ENCODE measurements at regions not wholly inside any gene's neighbourhood (a gene's known extent, or its start where the extent isn't known, plus 50 kb on each side); places are given as distances from the start of the nearest gene placed in this dataset.

DNA sequence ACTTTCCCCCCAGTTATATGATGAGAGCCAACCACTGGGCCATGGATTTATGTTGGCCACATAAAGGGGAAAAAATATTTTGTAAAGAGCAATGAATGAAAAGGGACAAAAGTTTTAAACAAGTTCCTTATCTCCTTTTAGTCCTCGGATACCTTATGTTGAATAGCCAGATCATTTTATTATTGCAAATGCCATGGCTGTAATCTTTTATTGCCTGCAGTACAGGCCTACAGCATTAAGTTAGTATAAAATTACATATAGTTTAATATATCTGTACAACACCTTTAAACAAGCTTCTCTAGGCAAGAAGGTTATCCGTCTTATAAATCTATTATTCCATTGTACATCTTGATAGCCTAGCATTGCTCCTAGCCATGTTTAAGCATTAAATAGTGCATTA is 93.9 kb upstream of the SLC35B3 start:
- intact Hi-C loops (cut with micrococcal nuclease) = no loop called here
- no peak overlapping the region for H3K4me3 ChIP-seq (ENCODE audit: low read length)
- no peaks in the 10 kb centered on the region for H3K9me3 ChIP-seq (ENCODE audit: low read length)
- peaks cover 17% of the 10 kb centered on the region for H3K27me3 ChIP-seq (ENCODE audit: low read length)
- ChIA-PET CTCF (no interaction called here), POLR2A (ENCODE audit: unreplicated experiment) (no interaction called here)
- DNase-seq (no peak), ATAC-seq (no peak)
- TF ChIP-seq, protein P1, sequence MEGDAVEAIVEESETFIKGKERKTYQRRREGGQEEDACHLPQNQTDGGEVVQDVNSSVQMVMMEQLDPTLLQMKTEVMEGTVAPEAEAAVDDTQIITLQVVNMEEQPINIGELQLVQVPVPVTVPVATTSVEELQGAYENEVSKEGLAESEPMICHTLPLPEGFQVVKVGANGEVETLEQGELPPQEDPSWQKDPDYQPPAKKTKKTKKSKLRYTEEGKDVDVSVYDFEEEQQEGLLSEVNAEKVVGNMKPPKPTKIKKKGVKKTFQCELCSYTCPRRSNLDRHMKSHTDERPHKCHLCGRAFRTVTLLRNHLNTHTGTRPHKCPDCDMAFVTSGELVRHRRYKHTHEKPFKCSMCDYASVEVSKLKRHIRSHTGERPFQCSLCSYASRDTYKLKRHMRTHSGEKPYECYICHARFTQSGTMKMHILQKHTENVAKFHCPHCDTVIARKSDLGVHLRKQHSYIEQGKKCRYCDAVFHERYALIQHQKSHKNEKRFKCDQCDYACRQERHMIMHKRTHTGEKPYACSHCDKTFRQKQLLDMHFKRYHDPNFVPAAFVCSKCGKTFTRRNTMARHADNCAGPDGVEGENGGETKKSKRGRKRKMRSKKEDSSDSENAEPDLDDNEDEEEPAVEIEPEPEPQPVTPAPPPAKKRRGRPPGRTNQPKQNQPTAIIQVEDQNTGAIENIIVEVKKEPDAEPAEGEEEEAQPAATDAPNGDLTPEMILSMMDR (conservative IDR thresholded peaks at IDR 0.05; ENCODE audit: low read depth, low read length) = no peak
- TF ChIP-seq EZH2 (IDR thresholded peaks at IDR 0.05; ENCODE audit: low read length, unreplicated experiment) (no peak), EZH2phosphoT487 (IDR thresholded peaks at IDR 0.05; ENCODE audit: borderline replicate concordance, low read length) (no peak)
- no peaks in the 10 kb centered on the region for H3K36me3 ChIP-seq (ENCODE audit: low read depth, low read length)
- H2AFZ ChIP-seq (ENCODE audit: low read length) = no peak overlapping the region
- no peaks in the 10 kb centered on the region for H3F3A ChIP-seq (ENCODE audit: low read length, unreplicated experiment)
- H3K79me2 ChIP-seq (ENCODE audit: low read length) = no peaks in the 10 kb centered on the region
- no peaks in the 10 kb centered on the region for H4K20me1 ChIP-seq (ENCODE audit: low read length)
- H3K4me1 ChIP-seq (ENCODE audit: insufficient read depth, low read length) = no peaks in the 10 kb centered on the region
- H3K27ac ChIP-seq (ENCODE audit: low read length) = no peak overlapping the region
- H3K9ac ChIP-seq (ENCODE audit: low read length) = no peak overlapping the region
- no peak overlapping the region for H3K4me2 ChIP-seq (ENCODE audit: low read length)
- H3K9me2 ChIP-seq (replicated peaks; ENCODE audit: low read length) = no peaks in the 10 kb centered on the region
- BruUV-seq (replicated peaks) = no TSS peak

DNA sequence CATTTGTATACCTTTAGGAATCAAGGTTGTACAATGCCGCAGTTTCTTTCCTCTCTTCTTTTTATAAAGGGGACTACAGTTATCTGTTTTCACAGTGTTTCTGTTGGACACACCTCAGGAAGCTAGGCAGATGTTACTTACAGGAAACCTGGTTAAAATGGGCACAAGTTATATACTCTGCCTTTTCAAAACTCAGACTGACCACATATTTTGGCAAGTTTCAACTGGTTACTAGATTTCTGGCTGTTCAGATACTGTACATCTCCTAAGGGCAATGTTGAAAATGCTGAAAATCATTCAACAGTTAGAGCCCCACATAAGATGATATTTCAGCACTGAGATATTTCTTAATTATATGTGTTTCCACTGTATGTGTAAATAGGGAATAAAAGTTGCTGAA is 92.5 kb upstream of the SLC35B3 start:
- no peak overlapping the region for H3K27ac ChIP-seq (ENCODE audit: low read length)

DNA sequence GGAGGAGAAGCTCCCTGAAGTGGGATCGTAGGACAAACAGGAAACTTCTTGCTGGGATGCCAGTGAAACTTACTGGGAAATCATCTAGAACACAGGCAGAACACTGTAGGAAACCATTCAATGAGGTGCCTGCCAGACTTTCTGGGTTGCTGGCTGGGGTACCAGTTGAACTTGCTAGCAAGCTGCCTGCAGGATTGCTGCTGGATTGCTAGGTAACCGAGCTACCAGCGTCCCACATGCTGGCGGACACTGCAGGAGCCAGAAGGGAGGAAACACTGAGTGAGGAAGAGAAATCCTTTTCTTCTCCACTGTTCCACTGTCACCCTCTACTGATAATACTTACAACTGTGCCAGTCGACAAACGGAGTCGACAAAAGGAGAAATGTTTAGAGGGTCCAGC is 91.3 kb upstream of the SLC35B3 start:
- no peak overlapping the region for H3K9ac ChIP-seq (ENCODE audit: low read length)
- H3K36me3 ChIP-seq (ENCODE audit: low read depth, low read length) = no peaks in the 10 kb centered on the region
- no peak overlapping the region for H3K27ac ChIP-seq (ENCODE audit: low read length)
- BruUV-seq (replicated peaks) = no TSS peak
- no peaks in the 10 kb centered on the region for H4K20me1 ChIP-seq (ENCODE audit: low read length)
- no peak overlapping the region for H3K4me2 ChIP-seq (ENCODE audit: low read length)
- DNase-seq (no peak), ATAC-seq (no peak)
- intact Hi-C loops (cut with micrococcal nuclease) = no loop called here
- ChIA-PET CTCF (no interaction called here), POLR2A (ENCODE audit: unreplicated experiment) (no interaction called here)
- H3K27me3 ChIP-seq (ENCODE audit: low read length) = peaks cover 17% of the 10 kb centered on the region
- H3F3A ChIP-seq (ENCODE audit: low read length, unreplicated experiment) = no peaks in the 10 kb centered on the region
- TF ChIP-seq, protein P1 (conservative IDR thresholded peaks at IDR 0.05; ENCODE audit: low read depth, low read length) = no peak
- TF ChIP-seq EZH2 (IDR thresholded peaks at IDR 0.05; ENCODE audit: low read length, unreplicated experiment) = no peak
- TF ChIP-seq EZH2phosphoT487 (IDR thresholded peaks at IDR 0.05; ENCODE audit: borderline replicate concordance, low read length) = no peak
- no peaks in the 10 kb centered on the region for H3K79me2 ChIP-seq (ENCODE audit: low read length)
- no peak overlapping the region for H2AFZ ChIP-seq (ENCODE audit: low read length)
- H3K9me2 ChIP-seq (replicated peaks; ENCODE audit: low read length) = no peaks in the 10 kb centered on the region
- H3K9me3 ChIP-seq (ENCODE audit: low read length) = no peaks in the 10 kb centered on the region
- no peak overlapping the region for H3K4me3 ChIP-seq (ENCODE audit: low read length)
- H3K4me1 ChIP-seq (ENCODE audit: insufficient read depth, low read length) = no peaks in the 10 kb centered on the region

More for the DNA sequence above, 92.5 kb upstream of the SLC35B3 start:
- DNase-seq (no peak), ATAC-seq (no peak)
- Histone ChIP-seq H3K9me3 (ENCODE audit: low read length) (no peaks in the 10 kb centered on the region), H4K20me1 (ENCODE audit: low read length) (no peaks in the 10 kb centered on the region), H3K4me1 (ENCODE audit: insufficient read depth, low read length) (no peaks in the 10 kb centered on the region), H3K4me2 (ENCODE audit: low read length) (no peak overlapping the region), H3K9me2 (replicated peaks; ENCODE audit: low read length) (no peaks in the 10 kb centered on the region), H3K27me3 (ENCODE audit: low read length) (peaks cover 17% of the 10 kb centered on the region), H3K79me2 (ENCODE audit: low read length) (no peaks in the 10 kb centered on the region), H3F3A (ENCODE audit: low read length, unreplicated experiment) (no peaks in the 10 kb centered on the region), H2AFZ (ENCODE audit: low read length) (no peak overlapping the region), H3K36me3 (ENCODE audit: low read depth, low read length) (no peaks in the 10 kb centered on the region), H3K4me3 (ENCODE audit: low read length) (no peak overlapping the region), H3K9ac (ENCODE audit: low read length) (no peak overlapping the region)
- no TSS peak for BruUV-seq (replicated peaks)
- intact Hi-C loops (cut with micrococcal nuclease) = no loop called here
- ChIA-PET POLR2A (ENCODE audit: unreplicated experiment) (no interaction called here), CTCF (no interaction called here)
- no peak for TF ChIP-seq EZH2 (IDR thresholded peaks at IDR 0.05; ENCODE audit: low read length, unreplicated experiment)
- TF ChIP-seq EZH2phosphoT487 (IDR thresholded peaks at IDR 0.05; ENCODE audit: borderline replicate concordance, low read length) = no peak
- TF ChIP-seq, protein P1 (conservative IDR thresholded peaks at IDR 0.05; ENCODE audit: low read depth, low read length) = no peak

Measured in PC-3 (cell line).